Stimulated activated naive CD4-positive, alpha-beta T cell (primary cell): ENCODE measurements at regions not wholly inside any gene's neighbourhood (a gene's known extent, or its start where the extent isn't known, plus 50 kb on each side); places are given as distances from the start of the nearest gene placed in this dataset.
A peak's percentile ranks its signal among the peaks of the same experiment; 100 is the strongest.
"Not testable (repeated sequence)": the region's sequence is repeated elsewhere in the genome, so short reads cannot be mapped to it uniquely, and the experiment has no call there.

Source experiments
- DNase-seq, 6 experiments: peaks; one replicate each; lab custom pipeline; 2025; lab: John Stamatoyannopoulos, UW

DNA sequence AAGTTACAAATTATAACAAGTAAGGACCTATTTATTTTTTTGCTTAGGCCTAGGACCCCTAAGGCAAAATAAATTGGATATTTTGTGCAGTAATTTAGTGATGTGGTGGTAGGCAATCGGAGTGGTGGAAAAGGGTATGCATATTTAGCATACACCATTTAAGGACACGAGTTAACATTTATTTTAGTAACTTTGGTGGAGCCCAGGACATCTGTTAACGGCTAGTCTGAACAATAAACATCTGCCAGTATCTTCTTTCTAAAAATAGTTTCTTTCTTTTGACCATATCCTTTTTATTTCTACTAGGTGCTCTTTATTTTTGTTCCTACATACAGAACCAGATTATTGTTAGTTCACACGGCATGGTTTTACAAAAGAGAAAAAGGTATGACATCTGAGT is 326.3 kb downstream of the CHL1 start:
- DNase-seq: no peak

DNA sequence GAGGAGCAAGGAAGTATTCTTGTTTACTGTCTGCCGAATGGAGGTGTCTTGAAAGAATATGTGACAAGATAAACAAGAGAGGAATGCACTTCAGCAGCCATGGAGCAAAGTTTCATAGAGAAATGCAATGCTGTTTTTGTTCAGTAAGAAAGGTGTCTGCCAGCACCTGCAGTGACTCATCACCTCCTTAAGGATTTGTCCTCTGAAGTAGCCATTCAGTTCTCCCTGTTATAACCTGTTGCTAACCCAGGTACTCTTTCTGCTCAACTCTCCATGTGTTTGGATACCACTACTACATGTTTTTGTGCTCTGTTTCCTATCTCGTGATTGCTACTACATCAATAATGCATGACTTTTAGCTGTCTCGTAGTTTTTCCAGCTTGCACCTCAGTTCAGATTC is 328.9 kb downstream of the CHL1 start:
- DNase-seq: no peak

DNA sequence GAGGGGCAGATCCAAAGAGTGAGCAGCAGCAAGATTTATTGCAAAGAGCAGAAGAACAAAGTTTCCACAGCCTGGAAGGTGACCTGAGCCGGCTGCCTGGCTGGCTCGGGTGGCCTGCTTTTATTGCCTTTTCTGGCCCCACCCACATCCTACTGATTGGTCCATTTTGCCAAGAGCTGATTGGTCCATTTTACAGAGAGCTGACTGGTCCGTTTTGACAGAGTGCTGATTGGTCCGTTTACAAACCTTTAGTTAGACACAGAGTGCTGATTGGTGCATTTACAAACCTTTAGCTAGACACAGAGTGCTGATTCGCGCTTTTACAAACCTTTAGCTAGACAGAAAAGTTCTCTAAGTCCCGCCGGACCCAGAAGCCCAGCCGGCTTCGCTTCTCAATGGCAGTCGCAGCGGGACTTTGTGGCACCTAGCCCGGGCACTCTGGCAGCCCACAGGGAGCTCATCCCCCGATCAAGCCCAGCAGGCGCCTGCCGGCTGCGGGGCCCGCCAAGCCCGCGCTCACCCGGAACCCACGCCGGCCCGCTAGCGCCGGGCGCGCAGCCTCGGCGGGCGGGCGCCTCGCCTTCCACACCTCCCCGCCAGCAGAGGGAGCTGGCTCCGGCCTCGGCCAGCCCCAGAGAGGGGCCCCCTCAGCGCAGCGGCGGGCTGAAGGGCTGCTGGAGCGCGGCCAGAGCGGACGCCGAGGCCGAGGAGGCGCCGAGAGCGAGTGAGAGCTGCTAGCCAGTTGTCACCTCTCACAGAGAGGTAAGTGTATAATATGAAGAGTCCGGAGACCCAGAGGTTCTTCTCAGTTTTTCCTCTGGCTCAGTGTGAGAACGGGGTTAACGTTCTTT is 339.2 kb downstream of the CHL1 start:
- no peak for DNase-seq

DNA sequence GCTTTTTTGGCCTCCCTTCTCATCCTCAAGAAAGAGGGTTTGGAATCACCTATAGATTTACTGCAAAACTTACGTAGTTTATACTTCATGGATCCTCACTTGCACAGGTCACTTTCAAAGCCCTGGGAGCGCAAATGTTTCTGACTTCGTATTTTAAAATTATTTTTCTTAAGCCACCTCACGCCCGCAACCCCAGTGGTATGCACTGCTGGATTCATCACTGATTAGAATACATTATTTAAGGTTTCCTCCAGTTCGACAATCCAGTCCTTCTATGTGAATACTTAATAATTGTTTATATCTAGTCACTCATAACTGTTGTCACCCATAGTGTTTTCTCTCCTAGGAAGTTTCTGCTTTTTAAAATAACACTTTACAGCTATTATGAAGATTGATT is 339.9 kb downstream of the CHL1 start:
- DNase-seq: no peak

DNA sequence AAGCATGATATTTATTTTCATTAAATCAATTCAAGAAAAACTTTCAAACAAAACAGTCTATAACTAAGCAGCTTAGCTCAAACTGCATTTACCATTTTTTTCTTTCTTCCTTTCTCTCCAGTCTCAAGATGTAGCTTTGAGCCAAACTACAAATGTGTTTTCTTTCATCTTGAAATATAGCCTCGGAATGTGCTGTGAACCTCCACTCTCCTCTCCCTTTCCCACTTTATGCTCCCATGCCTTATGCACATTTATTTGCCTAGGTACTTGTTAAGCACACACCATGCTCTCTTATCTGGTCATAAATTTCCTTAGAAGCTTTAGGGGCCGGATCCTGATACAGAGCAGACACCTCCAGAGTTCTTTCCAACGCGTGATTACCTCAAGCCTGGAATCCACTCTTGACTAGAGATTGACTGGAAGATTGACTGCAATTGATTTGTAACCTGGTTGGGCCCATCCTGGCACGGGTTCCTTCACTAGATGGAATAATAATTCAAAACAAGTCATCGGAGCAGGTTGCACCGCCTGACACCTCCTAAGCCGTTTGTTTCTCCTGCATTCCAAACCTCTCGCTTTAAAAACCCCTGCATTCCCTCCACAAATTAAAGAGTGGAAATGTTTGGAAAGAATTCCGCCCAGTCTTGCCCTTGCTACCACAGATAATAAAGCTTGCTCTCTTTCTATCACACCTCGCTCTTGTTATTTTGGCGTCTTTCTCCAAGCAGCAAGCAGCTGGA is 344.7 kb downstream of the CHL1 start:
- no peak for DNase-seq

DNA sequence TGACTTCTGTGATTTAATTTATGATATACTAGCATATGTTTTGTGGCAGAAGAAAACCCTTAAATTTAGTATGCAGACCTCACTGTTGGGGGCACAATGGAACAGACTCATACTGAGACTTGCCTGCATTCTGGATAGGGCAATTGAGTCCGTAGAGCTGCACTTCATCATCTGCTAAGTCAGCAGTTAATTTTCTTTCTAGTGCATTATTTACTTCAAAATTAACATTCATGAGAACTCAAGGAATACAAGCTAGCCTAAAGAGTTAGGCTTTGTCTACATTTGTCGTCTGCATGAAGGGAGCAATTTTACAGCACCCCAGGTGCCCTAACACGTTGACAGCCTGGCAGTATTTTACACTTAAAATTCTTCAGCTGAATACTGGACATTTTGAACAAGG is 345.5 kb downstream of the CHL1 start:
- no peak for DNase-seq

DNA sequence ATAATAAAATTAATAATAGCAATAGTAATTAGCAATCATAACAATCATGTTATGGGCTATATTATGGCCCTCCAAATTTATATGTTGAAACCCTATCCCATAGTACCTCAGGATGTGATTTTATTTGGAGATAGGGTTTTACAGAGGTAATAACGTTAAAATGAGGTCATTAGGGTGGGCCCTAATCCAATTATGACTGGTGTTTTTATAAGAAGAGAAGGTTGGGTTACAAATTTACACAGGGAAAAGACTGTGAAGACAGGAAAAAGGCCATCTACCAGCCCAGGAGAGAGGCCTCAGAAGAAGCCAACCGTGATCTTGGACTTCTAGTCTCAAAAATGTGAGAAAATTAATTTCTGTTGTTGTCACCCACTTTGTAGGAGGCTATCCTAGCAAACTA is 353.1 kb downstream of the CHL1 start:
- DNase-seq: no peak

DNA sequence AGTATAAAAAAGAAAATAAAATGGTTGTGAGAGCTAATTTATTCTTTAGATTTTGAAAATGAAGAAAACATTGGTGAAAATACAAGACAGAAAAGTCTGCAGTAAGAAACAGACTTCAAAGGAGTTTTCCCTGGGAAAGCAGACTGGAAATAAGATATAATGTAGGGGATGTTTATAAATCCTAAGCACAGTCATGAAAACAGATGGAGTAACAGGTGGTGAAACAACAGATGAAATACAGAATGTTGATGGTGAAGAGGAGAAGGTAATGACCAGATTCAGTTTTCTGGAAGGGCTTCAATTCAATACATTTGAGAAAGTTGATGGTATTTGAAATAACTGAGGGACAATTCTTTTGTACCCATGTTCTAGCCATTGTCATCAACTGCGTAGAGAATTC is 353.9 kb downstream of the CHL1 start:
- DNase-seq: no peak

DNA sequence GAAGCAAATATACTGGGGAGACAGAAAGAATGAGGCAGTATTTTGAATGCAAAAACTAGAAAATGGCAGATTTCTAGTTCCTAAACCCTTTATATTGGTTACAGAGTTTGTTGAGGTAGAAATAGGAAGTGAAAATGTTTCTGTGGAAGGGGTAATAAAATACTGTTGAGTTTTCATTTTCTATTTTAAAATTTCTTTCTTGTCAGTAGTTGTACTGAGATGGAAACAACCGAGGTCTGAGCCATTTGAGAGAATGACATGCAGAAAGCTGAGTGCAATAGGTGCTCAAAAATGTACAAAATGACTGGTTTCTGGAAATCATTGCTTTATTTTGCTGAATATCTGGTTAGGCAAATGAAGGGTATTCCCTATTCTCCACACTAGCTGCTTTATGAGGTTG is 361.4 kb downstream of the CHL1 start:
- no peak for DNase-seq

DNA sequence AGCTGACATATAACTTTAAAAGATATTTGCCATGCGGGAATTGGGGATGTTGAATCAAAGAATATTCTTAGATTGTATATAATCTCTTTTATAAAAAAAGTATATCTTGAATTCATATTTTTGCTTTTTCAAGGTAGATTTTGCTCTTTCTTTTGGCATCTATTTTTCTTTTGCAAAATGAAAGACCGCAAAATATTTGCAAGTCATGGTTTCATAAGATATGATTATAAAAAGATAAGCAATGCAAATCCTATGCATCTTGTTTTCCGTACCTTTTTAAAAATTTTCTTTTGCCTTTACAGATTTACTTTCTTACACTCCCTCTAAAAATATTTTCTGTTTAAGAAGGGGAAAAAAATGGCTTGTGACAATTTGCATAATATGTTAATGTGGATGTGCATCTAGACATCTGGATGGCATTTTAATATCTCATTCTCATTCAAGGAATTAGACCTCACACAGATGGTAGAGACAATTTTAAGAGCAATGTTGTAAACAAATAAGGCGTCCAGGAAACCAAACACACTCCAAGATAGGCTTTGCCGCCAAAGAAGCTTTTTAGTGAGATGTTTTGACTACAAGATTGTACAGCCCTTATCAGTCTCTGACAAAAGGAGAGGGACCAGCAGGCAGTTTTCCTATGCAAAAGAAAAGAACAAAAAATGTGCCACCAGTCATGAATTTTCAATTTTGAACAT is 371.1 kb downstream of the CHL1 start:
- DNase-seq: no peak

DNA sequence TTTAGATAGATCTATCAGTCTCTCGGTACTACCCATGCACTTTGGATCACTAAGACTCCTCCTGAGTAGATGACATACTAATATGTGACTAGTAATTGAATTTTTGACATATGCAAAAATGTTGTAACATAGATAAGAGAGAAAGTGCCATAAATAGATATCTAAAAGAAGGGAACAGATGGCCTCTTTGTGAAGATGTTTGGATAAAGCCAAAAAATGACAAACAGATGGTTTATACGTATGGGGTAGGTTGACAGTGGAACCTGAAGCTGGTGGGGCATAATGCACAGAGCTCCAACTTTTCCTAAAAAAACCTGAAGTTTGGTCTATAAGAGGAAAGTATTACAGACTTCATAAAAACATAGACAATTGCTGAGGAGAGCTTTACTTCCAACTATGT is 383.0 kb downstream of the CHL1 start:
- DNase-seq: not testable (repeated sequence)

DNA sequence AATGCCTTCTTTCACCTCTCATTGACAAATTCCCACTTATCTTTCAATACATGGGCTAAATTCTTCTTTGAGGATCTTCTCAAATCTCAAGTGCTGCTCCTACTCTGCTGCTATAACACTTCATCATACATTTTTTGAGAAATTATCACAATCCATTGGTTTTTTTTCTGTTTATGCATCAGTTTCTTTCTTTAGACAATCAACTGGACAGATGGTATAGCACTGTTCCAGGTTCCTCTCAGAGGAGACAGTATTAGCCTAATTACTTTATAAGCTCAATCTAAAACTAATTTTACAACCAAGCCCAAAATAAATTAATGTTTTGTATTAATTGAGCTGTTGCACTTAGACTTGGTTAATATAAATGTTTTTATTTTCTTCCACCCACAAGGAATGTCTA is 392.5 kb downstream of the CHL1 start:
- DNase-seq: not testable (repeated sequence)

DNA sequence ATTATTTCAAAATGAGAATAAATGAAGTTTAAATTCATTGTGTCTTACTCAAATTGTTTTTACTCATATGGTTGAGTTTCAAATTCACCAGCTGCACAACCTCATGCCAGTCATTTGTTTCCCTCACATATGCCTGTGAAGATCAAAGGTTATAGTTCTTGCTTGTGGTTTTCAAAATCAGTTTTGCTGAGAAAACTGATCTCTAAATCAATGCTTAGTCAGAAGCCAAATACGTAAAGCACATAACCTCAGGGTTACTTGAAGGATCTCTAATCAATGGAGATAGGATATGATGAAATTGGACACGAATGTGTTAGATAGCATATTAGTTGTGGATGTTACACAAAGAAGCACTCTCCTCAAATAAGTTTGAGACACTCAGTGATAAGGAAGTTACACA is 400.7 kb downstream of the CHL1 start:
- not testable (repeated sequence) for DNase-seq

DNA sequence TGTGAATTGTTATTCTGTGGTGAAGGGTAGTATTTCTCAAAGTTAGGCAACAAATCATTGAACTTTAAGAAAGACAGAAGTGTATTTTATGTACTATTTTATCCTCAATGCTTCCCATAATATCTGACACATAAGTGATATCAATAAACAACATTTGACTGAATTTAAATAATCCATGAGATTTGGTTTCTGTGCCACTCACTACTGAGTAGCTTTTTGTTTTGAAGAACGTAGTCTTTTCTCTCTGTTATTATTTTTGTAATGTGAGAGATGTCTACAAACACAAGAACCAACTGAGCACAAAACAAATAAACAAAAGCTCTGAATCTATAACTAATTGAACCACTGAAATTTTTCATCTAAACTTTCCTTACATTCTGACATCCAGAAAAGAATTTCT is 401.2 kb downstream of the CHL1 start:
- DNase-seq: not testable (repeated sequence)

DNA sequence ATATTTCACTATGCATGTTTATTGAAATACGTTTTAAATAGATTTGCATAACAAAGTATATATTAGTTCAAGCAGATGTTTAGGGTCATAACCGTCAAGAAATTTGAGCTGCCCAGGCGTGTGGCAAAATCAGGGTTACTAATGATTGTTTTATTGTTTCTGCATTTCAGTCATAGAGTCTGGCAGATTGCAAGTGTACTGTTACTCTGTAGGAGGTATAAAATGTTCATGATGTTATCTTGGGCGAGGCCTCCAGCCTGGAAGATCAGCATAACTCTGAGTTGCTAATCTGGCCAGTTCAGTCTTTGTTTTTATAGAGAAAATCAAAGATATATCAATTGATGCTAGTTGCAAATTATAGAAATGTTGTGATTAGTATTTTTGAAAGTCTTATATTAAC is 410.9 kb downstream of the CHL1 start:
- DNase-seq: not testable (repeated sequence)

DNA sequence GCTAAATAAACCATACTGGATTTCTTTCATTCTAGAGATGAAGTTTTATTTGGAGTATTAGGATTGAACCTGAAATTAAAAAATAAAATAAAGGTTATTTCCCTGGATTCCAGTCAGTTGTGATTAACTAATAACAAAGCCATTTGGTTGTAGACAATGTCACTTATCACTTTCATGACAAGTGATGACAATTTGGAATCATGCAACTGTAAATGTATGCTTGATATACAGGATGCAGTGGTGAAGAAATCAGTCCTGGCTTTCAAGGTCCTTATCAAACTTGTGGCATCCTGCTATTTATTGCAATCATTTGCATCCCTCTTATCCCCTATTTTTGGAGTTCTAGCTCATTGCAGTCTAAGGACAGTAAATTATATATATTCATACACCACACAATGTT is 425.2 kb downstream of the CHL1 start:
- no peak for DNase-seq

DNA sequence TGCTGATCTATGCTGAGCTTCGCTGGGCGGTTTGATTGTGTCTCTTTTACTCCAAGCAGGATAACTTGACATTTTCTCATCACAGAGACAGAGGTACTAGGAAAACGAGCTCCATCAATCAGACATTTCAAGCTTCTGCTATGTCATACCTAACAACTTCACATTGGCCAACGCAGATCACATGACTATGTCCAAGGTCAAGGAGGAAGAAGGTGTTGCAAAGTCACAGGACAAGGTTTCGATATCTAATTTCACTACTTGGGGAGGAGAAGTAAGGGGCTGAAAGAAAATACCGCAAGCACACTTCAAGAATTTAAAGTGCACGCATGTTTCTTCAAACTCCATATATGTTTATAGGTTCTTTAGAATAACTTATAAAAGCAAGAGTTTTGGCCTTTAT is 425.8 kb downstream of the CHL1 start:
- DNase-seq: no peak

DNA sequence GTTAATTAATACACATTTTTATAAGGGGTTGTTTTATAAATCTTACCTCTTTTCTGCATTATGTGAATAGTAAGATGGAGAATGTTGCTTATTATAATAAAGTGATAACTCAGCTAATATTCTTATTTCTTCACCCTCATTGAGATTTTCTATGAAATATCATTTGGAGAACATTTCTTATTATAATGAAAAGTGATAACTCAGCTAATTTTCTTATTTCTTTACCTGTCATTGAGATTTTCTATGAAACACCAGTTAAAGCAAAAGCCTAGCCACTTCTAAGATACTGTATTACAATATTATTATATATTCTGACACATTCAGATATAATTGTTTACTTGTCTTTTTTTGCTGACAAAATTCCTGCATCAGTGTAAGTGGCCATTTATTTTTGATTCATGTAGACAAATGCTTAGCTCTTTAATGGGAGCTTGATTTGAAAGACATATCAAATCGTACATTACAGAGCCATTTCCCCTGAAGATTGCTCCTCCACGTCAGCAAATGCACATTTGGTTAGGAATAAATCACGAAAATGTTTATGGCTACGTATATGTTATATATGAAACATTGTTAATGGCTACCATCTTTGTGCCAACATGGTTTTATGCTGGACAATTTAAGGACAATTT is 427.5 kb downstream of the CHL1 start:
- no peak for DNase-seq

DNA sequence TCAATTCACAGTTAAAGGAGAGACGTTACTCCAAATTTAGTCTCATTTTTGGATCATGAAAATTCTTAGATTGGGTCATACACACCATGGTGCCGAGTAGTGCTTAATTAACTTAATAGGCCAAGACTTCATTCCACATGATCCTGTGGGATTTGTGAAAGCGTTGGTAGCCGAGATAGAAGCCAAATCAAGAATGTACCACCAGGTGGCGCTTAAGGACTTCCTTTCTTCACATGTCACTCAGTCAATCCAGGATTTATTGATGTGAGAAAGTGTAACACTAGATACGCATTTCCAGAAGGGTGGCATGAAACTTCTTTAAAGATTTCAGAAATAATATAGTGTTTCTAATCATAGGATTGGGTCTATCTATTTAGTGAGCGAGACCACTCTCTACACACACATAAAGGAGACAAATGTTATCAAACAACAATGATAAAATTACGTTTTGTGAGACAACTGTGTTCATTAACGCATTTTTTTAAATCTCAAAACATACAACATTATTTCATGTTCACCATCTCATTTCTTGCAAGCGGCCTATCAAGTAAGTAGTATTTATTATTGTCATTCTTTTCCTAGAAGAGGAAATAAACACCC is 436.1 kb downstream of the CHL1 start:
- DNase-seq: peak in 2 of 6 experiments; percentile 0 to 2

DNA sequence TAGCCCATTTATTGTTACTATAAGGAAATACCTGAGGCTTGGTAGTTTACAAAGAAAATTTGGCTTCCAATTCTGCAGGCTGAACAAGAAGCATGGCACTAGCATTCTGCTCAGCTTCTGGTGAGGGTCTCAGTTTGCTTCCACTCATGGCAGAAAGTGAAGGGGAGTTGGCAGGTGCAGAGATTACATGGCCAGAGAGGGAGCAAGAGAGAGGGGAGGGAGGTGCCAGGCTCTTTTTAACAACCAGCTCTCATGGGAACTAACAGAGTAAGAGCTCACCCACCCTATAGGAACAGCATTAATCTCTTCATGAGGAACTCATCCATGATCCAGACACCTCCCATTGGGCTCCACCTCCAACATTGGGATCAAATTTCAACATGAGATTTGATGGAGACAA is 437.9 kb downstream of the CHL1 start:
- DNase-seq: no peak

DNA sequence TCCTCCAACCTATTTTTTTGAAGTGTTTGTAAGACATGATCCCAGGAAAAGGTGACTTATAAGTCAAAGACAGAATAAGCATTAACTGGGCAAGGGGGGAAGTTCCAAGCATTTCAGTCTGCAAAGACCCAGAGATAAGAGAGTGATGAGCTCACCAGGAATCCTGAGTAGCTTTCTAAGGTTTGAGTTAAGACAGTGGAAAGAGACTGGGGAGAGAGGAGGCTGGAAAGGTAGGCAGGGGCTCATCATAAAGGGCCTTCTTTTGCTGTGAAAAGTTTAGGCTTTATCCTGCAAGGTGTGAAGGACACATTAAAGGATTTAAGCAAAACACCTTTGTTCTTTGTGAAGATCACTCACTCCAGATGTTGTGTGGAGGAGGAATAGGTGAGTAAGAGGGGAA is 438.8 kb downstream of the CHL1 start:
- DNase-seq: no peak

DNA sequence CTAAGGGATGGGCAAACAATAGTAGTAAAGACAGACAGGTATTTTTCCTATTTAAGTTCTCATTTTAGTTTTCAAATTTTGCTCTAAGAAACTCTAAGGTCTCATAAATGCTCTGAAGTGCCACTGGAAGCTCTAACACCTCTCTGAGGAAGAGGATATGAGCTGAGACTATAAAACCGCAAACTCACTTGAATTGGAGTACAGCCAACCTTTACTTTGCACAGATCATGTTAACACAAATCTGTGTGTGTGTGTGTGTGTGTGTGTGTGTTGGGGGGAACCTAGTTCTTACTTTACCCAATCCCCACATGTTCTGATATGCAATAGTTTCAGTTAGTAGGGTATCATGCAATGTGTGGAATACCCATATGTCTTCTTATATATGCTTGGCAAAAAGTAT is 446.8 kb downstream of the CHL1 start:
- DNase-seq: no peak
